CD4-positive, alpha-beta memory T cell (primary cell): ENCODE measurements at regions not wholly inside any gene's neighbourhood (a gene's known extent, or its start where the extent isn't known, plus 50 kb on each side); places are given as distances from the start of the nearest gene placed in this dataset.

Source experiments
- CTCF ChIA-PET: fragments of 350-600 bp; sonication (Branson Sonifier 250); formaldehyde crosslinking; loops from one replicate; lab custom pipeline; 2021; ENCODE audit warnings: inconsistent platforms; ENCODE audit not compliant: partially characterized antibody; lab: Charles Lee
- POLR2A ChIA-PET: fragments of 350-600 bp; sonication (Branson Sonifier 250); formaldehyde crosslinking; loops from one replicate; lab custom pipeline; 2021; ENCODE audit not compliant: partially characterized antibody; lab: Charles Lee
- DNase-seq, 5 donors: peaks; one replicate each; pipeline versions ENCODE4 v3.0.0 to v3.0.0-alpha.2; 2020 to 2022; ENCODE audit warnings: mixed read lengths in 1 of 5
- H3K27ac ChIP-seq: one replicate; pipeline ENCODE4 v1.7.0; 2013; ENCODE audit warnings: low read depth, low read length
- H3K27me3 ChIP-seq: 2 replicates; pipeline ENCODE4 v1.7.0; 2013; ENCODE audit warnings: mild to moderate bottlenecking, low read length, moderate library complexity; ENCODE audit not compliant: insufficient read depth
- H3K36me3 ChIP-seq: 2 replicates; pipeline ENCODE4 v1.7.0; 2013; ENCODE audit warnings: mild to moderate bottlenecking, low read length, moderate library complexity; ENCODE audit not compliant: insufficient read depth
- H3K4me1 ChIP-seq: 2 replicates; pipeline ENCODE4 v1.7.0; 2013; ENCODE audit warnings: mild to moderate bottlenecking, low read length, moderate library complexity; ENCODE audit not compliant: insufficient read depth
- H3K4me3 ChIP-seq, 2 donors: one replicate each; pipeline ENCODE4 v1.7.0; 2013; ENCODE audit warnings: low read length in 2 of 2, mild to moderate bottlenecking in 1 of 2
- H3K9me3 ChIP-seq, 2 donors: one replicate each; pipeline ENCODE4 v1.7.0; 2013; ENCODE audit warnings: low read length in 2 of 2, control low read depth in 1 of 2; ENCODE audit not compliant: control insufficient read depth in 1 of 2
- H3K27ac Mint-ChIP-seq, 7 donors: one replicate each; pipeline ENCODE4 v1.8.0; 2020 to 2021; ENCODE audit warnings: mixed read lengths in 7 of 7, mild to moderate bottlenecking in 6 of 7, inconsistent platforms in 3 of 7, moderate library complexity in 3 of 7
- H3K27me3 Mint-ChIP-seq, 2 donors: one replicate each; pipeline ENCODE4 v1.8.0; 2020 to 2021; ENCODE audit warnings: mixed read lengths in 2 of 2
- H3K36me3 Mint-ChIP-seq, 2 donors: one replicate each; pipeline ENCODE4 v1.8.0; 2020 to 2021; ENCODE audit warnings: mixed read lengths in 2 of 2, inconsistent platforms in 1 of 2, mild to moderate bottlenecking in 1 of 2
- H3K4me1 Mint-ChIP-seq, 4 donors: one replicate each; pipeline ENCODE4 v1.8.0; 2020 to 2021; ENCODE audit warnings: mixed read lengths in 4 of 4, mild to moderate bottlenecking in 1 of 4
- H3K4me3 Mint-ChIP-seq, 8 donors: one replicate each; pipeline ENCODE4 v1.8.0; 2020 to 2021; ENCODE audit warnings: mixed read lengths in 8 of 8, mild to moderate bottlenecking in 7 of 8, moderate library complexity in 6 of 8, inconsistent platforms in 3 of 8
- H3K9me3 Mint-ChIP-seq, 8 donors: one replicate each; pipeline ENCODE4 v1.8.0; 2020 to 2021; ENCODE audit warnings: mixed read lengths in 8 of 8, mild to moderate bottlenecking in 5 of 8, inconsistent platforms in 3 of 8, moderate library complexity in 1 of 8
- intact Hi-C: fragments of 100-400 bp; cut with micrococcal nuclease; formaldehyde crosslinking; loops from one replicate; pipeline ENCODE4 v1.15.1; 2023

GRCh38 chr18:75344615-75345014 lies 82.9 kb downstream of the SMIM21 start:
- CTCF ChIA-PET = no interaction called here

GRCh38 chr18:75344161-75344560 lies 83.3 kb downstream of the SMIM21 start:
- intact Hi-C loops = no loop called here
- H3K27me3 ChIP-seq = no peaks in the 10 kb centered on the region
- H3K4me3 ChIP-seq = no peak overlapping the region
- Mint-ChIP-seq H3K27me3 (peaks cover 3 to 15% of the 10 kb centered on the region in 2 donors), H3K4me3 (no peak overlapping the region), H3K27ac (no peak overlapping the region), H3K4me1 (no peaks in the 10 kb centered on the region), H3K36me3 (no peaks in the 10 kb centered on the region), H3K9me3 (no peaks in the 10 kb centered on the region)
- DNase-seq = no peak
- no peaks in the 10 kb centered on the region for H3K9me3 ChIP-seq
- H3K4me1 ChIP-seq = no peaks in the 10 kb centered on the region
- POLR2A ChIA-PET = no interaction called here
- no peak overlapping the region for H3K27ac ChIP-seq
- H3K36me3 ChIP-seq = no peaks in the 10 kb centered on the region
- CTCF ChIA-PET = no interaction called here

More at GRCh38 chr18:75344615-75345014, 82.9 kb downstream of the SMIM21 start:
- H3K4me3 Mint-ChIP-seq = no peak overlapping the region
- H3K4me1 Mint-ChIP-seq = no peaks in the 10 kb centered on the region
- no peaks in the 10 kb centered on the region for H3K36me3 Mint-ChIP-seq
- no peaks in the 10 kb centered on the region for H3K9me3 ChIP-seq
- H3K36me3 ChIP-seq = no peaks in the 10 kb centered on the region
- no peak overlapping the region for H3K27ac Mint-ChIP-seq
- intact Hi-C loops = no loop called here
- no peaks in the 10 kb centered on the region for H3K9me3 Mint-ChIP-seq
- POLR2A ChIA-PET = no interaction called here
- no peak for DNase-seq
- peaks cover 3 to 15% of the 10 kb centered on the region in 2 donors for H3K27me3 Mint-ChIP-seq
- no peak overlapping the region for H3K27ac ChIP-seq
- H3K4me3 ChIP-seq = no peak overlapping the region
- no peaks in the 10 kb centered on the region for H3K27me3 ChIP-seq
- H3K4me1 ChIP-seq = no peaks in the 10 kb centered on the region

- no peak for DNase-seq
- POLR2A ChIA-PET = no interaction called here
- no peak overlapping the region for H3K27ac Mint-ChIP-seq
- intact Hi-C loops = no loop called here
- Histone ChIP-seq H3K4me1 (no peaks in the 10 kb centered on the region), H3K27me3 (no peaks in the 10 kb centered on the region), H3K9me3 (no peaks in the 10 kb centered on the region), H3K27ac (no peak overlapping the region), H3K4me3 (no peak overlapping the region), H3K36me3 (no peaks in the 10 kb centered on the region)
- CTCF ChIA-PET = interaction anchor here (0.6 to 0.9 kb wide), 2 partner anchors 11 to 69 kb away, joined by 3 to 4 read pairs; no protein-coding TSS in a partner anchor
- H3K9me3 Mint-ChIP-seq = no peaks in the 10 kb centered on the region
- no peaks in the 10 kb centered on the region for H3K4me1 Mint-ChIP-seq
- no peaks in the 10 kb centered on the region for H3K36me3 Mint-ChIP-seq
- peaks cover 3 to 15% of the 10 kb centered on the region in 2 donors for H3K27me3 Mint-ChIP-seq
- no peak overlapping the region for H3K4me3 Mint-ChIP-seq
These were observed 84.1 kb downstream of the SMIM21 start for GRCh38 chr18:75343389-75343788.

- no peaks in the 10 kb centered on the region for H3K4me1 Mint-ChIP-seq
- no peaks in the 10 kb centered on the region for H3K9me3 Mint-ChIP-seq
- Histone ChIP-seq H3K4me1 (no peaks in the 10 kb centered on the region), H3K27me3 (no peaks in the 10 kb centered on the region), H3K36me3 (no peaks in the 10 kb centered on the region), H3K9me3 (no peaks in the 10 kb centered on the region), H3K27ac (no peak overlapping the region), H3K4me3 (no peak overlapping the region)
- H3K36me3 Mint-ChIP-seq = no peaks in the 10 kb centered on the region
- POLR2A ChIA-PET = no interaction called here
- H3K27ac Mint-ChIP-seq = no peak overlapping the region
- no peak for DNase-seq
- peaks cover 3 to 10% of the 10 kb centered on the region in 2 donors for H3K27me3 Mint-ChIP-seq
- intact Hi-C loops = no loop called here
- H3K4me3 Mint-ChIP-seq = no peak overlapping the region
- CTCF ChIA-PET = no interaction called here
These were observed 85.6 kb downstream of the SMIM21 start for GRCh38 chr18:75341897-75342296.

- Histone ChIP-seq H3K27ac (no peak overlapping the region), H3K9me3 (no peaks in the 10 kb centered on the region), H3K4me3 (no peak overlapping the region), H3K36me3 (no peaks in the 10 kb centered on the region), H3K27me3 (no peaks in the 10 kb centered on the region), H3K4me1 (no peaks in the 10 kb centered on the region)
- no peaks in the 10 kb centered on the region for H3K9me3 Mint-ChIP-seq
- no peaks in the 10 kb centered on the region for H3K4me1 Mint-ChIP-seq
- DNase-seq = no peak
- peaks cover 3 to 10% of the 10 kb centered on the region in 2 donors for H3K27me3 Mint-ChIP-seq
- intact Hi-C loops = no loop called here
- CTCF ChIA-PET = no interaction called here
- POLR2A ChIA-PET = no interaction called here
- H3K4me3 Mint-ChIP-seq = no peak overlapping the region
- H3K36me3 Mint-ChIP-seq = no peaks in the 10 kb centered on the region
- no peak overlapping the region for H3K27ac Mint-ChIP-seq
These were observed 86.2 kb downstream of the SMIM21 start for GRCh38 chr18:75341267-75341666.

- Mint-ChIP-seq H3K27ac (no peak overlapping the region), H3K4me3 (no peak overlapping the region), H3K27me3 (peaks cover 3 to 4% of the 10 kb centered on the region in 2 donors), H3K4me1 (no peaks in the 10 kb centered on the region), H3K36me3 (no peaks in the 10 kb centered on the region), H3K9me3 (no peaks in the 10 kb centered on the region)
- Histone ChIP-seq H3K36me3 (no peaks in the 10 kb centered on the region), H3K4me3 (no peak overlapping the region), H3K9me3 (no peaks in the 10 kb centered on the region), H3K27me3 (no peaks in the 10 kb centered on the region), H3K4me1 (no peaks in the 10 kb centered on the region), H3K27ac (no peak overlapping the region)
- intact Hi-C loops = no loop called here
- ChIA-PET CTCF (no interaction called here), POLR2A (no interaction called here)
- DNase-seq = no peak
These were observed 87.4 kb downstream of the SMIM21 start for GRCh38 chr18:75339936-75340605.
